Natural killer cell (primary cell): ENCODE measurements at regions not wholly inside any gene's neighbourhood (a gene's known extent, or its start where the extent isn't known, plus 50 kb on each side); places are given as distances from the start of the nearest gene placed in this dataset.

Source experiments
- ATAC-seq, 3 donors: fragments of 150-1000 bp in 2 of 3; fragments of 200-7000 bp in 1 of 3; cut with Tn5 transposase; 1 replicate in 1 of 3; 2 replicates in 2 of 3; pipeline ENCODE4 v1.10.0; 2021; ENCODE audit warnings: mild to moderate bottlenecking in 2 of 3, moderate library complexity in 2 of 3
- DNase-seq, 2 donors: peaks; one replicate each; pipeline versions ENCODE4 v3.0.0 to v3.0.0-alpha.2; 2013 to 2021; ENCODE audit warnings: mixed read lengths in 1 of 2
- H3K27ac ChIP-seq: one replicate; pipeline ENCODE4 v1.5.1; 2013; ENCODE audit warnings: mild to moderate bottlenecking, low read length
- H3K27me3 ChIP-seq: one replicate; pipeline ENCODE4 v1.6.1; 2013; ENCODE audit warnings: low read length; ENCODE audit not compliant: control insufficient read depth, insufficient read depth
- H3K36me3 ChIP-seq: one replicate; pipeline ENCODE4 v1.6.1; 2013; ENCODE audit warnings: low read length; ENCODE audit not compliant: control insufficient read depth, insufficient read depth
- H3K4me1 ChIP-seq: one replicate; pipeline ENCODE4 v1.6.1; 2013; ENCODE audit warnings: low read length; ENCODE audit not compliant: control insufficient read depth, insufficient read depth
- H3K4me3 ChIP-seq: one replicate; pipeline ENCODE4 v1.5.1; 2013; ENCODE audit warnings: low read length
- H3K9me3 ChIP-seq: one replicate; pipeline ENCODE4 v1.6.1; 2013; ENCODE audit warnings: low read length; ENCODE audit not compliant: control insufficient read depth, insufficient read depth
- H3K27ac Mint-ChIP-seq, 2 donors: one replicate each; pipeline ENCODE4 v1.8.0; 2022; ENCODE audit warnings: mild to moderate bottlenecking in 2 of 2, mixed read lengths in 2 of 2, moderate library complexity in 1 of 2
- H3K27me3 Mint-ChIP-seq, 2 donors: one replicate each; pipeline ENCODE4 v1.8.0; 2022; ENCODE audit warnings: low read depth in 2 of 2, mixed read lengths in 2 of 2
- H3K36me3 Mint-ChIP-seq: one replicate; pipeline ENCODE4 v1.8.0; 2022; ENCODE audit warnings: mixed read lengths
- H3K4me1 Mint-ChIP-seq, 2 donors: one replicate each; pipeline ENCODE4 v1.8.0; 2022; ENCODE audit warnings: mixed read lengths in 2 of 2
- H3K4me3 Mint-ChIP-seq: one replicate; pipeline ENCODE4 v1.8.0; 2022; ENCODE audit warnings: mild to moderate bottlenecking, moderate library complexity, mixed read lengths
- H3K9me3 Mint-ChIP-seq, 2 donors: one replicate each; pipeline ENCODE4 v1.8.0; 2022; ENCODE audit warnings: mixed read lengths in 2 of 2
- WGBS: methylation state at CpG from one replicate; pipeline ENCODE4 v1.1.7; 2013; ENCODE audit warnings: missing lambda C conversion rate; ENCODE audit not compliant: insufficient coverage; 5-methylcytosine and 5-hydroxymethylcytosine counted together
- intact Hi-C: fragments of 100-400 bp; cut with micrococcal nuclease; formaldehyde crosslinking; loops from one replicate; pipeline ENCODE4 v1.14.2; 2022
- TF ChIP-seq, protein P1 (sequence below): fragments of 200-600 bp; IDR thresholded peaks from one replicate; pipeline ENCODE4 v1.8.0; 2022; ENCODE audit warnings: antibody characterized with exemption

- intact Hi-C loops = no loop called here
- WGBS = 32% methylated on average over 8 of the region's 11 CpGs
- Mint-ChIP-seq H3K4me1 (peaks cover 0 to 11% of the 10 kb centered on the region in 2 donors), H3K4me3 (no peak overlapping the region), H3K36me3 (no peaks in the 10 kb centered on the region), H3K27me3 (peaks cover 0 to 3% of the 10 kb centered on the region in 2 donors), H3K9me3 (no peaks in the 10 kb centered on the region), H3K27ac (no peak overlapping the region)
- DNase-seq (no peak), ATAC-seq (no peak)
- Histone ChIP-seq H3K4me1 (no peaks in the 10 kb centered on the region), H3K27ac (no peak overlapping the region), H3K27me3 (no peaks in the 10 kb centered on the region), H3K36me3 (no peaks in the 10 kb centered on the region), H3K9me3 (no peaks in the 10 kb centered on the region), H3K4me3 (no peak overlapping the region)
- TF ChIP-seq, protein P1, sequence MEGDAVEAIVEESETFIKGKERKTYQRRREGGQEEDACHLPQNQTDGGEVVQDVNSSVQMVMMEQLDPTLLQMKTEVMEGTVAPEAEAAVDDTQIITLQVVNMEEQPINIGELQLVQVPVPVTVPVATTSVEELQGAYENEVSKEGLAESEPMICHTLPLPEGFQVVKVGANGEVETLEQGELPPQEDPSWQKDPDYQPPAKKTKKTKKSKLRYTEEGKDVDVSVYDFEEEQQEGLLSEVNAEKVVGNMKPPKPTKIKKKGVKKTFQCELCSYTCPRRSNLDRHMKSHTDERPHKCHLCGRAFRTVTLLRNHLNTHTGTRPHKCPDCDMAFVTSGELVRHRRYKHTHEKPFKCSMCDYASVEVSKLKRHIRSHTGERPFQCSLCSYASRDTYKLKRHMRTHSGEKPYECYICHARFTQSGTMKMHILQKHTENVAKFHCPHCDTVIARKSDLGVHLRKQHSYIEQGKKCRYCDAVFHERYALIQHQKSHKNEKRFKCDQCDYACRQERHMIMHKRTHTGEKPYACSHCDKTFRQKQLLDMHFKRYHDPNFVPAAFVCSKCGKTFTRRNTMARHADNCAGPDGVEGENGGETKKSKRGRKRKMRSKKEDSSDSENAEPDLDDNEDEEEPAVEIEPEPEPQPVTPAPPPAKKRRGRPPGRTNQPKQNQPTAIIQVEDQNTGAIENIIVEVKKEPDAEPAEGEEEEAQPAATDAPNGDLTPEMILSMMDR = no peak
Measured at GRCh38 chr20:51958099-51959065, 156.1 kb upstream of the SALL4 start.

GRCh38 chr20:51955756-51956155, 153.4 kb upstream of the SALL4 start:
- Mint-ChIP-seq H3K36me3 (no peaks in the 10 kb centered on the region), H3K27ac (no peak overlapping the region), H3K27me3 (peaks cover 0 to 3% of the 10 kb centered on the region in 2 donors), H3K4me3 (no peak overlapping the region), H3K4me1 (peaks cover 4 to 11% of the 10 kb centered on the region in 2 donors), H3K9me3 (no peaks in the 10 kb centered on the region)
- Histone ChIP-seq H3K4me1 (no peaks in the 10 kb centered on the region), H3K36me3 (no peaks in the 10 kb centered on the region), H3K9me3 (no peaks in the 10 kb centered on the region), H3K27ac (no peak overlapping the region), H3K4me3 (no peak overlapping the region), H3K27me3 (no peaks in the 10 kb centered on the region)
- DNase-seq (no peak), ATAC-seq (no peak)
- intact Hi-C loops = no loop called here
- 100% methylated on average over 2 of the region's 3 CpGs for WGBS
- TF ChIP-seq, protein P1 = no peak

DNA sequence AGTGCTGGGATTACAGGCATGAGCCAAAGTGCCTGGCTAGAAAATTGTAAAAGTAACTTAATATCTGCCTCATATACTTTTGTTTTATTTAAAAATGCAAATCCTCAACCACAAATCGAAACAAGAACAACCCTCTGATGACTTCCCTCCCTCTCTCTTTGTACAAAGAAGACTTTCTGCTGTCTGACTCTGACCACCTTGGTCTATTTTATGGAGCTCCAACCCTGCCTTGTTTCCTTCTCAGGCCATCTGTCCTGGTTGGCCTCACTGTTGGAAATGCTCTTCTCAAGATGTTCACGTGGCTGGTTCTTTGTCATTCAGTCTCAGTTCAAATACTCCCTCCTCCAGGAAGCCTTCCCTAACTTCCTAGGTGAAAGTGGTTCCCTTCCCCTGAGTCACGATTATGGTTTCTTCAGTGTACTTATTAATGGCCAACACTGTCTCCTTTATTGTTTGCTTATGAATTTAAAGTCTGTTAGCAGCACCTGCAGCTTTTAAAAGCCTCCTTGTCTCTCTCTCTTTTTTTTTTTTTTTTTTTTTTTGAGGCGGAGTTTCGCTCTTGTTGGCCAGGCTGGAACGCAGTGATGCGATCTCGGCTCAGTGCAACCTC, 151.5 kb upstream of the SALL4 start:
- Histone ChIP-seq H3K4me3 (no peak overlapping the region), H3K4me1 (no peaks in the 10 kb centered on the region), H3K27me3 (no peaks in the 10 kb centered on the region), H3K27ac (no peak overlapping the region), H3K36me3 (no peaks in the 10 kb centered on the region), H3K9me3 (no peaks in the 10 kb centered on the region)
- TF ChIP-seq, protein P1 = no peak
- ATAC-seq = no peak
- Mint-ChIP-seq H3K27ac (no peak overlapping the region), H3K36me3 (no peaks in the 10 kb centered on the region), H3K4me1 (peaks cover 4 to 6% of the 10 kb centered on the region in 2 donors), H3K9me3 (no peaks in the 10 kb centered on the region), H3K4me3 (no peak overlapping the region), H3K27me3 (no peaks in the 10 kb centered on the region)
- WGBS = 92% methylated on average over 7 of the region's 8 CpGs
- intact Hi-C loops = no loop called here
- no peak for DNase-seq
